Mucosa of descending colon (tissue), 3 donors: ENCODE measurements at regions not wholly inside any gene's neighbourhood (a gene's known extent, or its start where the extent isn't known, plus 50 kb on each side); places are given as distances from the start of the nearest gene placed in this dataset.

ENCODE experiments used
- ATAC-seq: fragments of 200-7000 bp; cut with Tn5 transposase; one replicate; pipeline ENCODE4 v1.9.1; 2020; ENCODE audit warnings: mild to moderate bottlenecking, moderate library complexity
- DNase-seq, 3 donors: peaks; one replicate each; pipeline ENCODE4 v3.0.0-alpha.2; 2020
- H3K36me3 ChIP-seq: fragments of 200-600 bp; one replicate; pipeline ENCODE4 v1.8.0; 2021; ENCODE audit warnings: low read depth, mild to moderate bottlenecking
- H3K4me1 ChIP-seq: fragments of 200-600 bp; one replicate; pipeline ENCODE4 v1.8.0; 2021; ENCODE audit warnings: low read depth, mild to moderate bottlenecking
- H3K4me3 ChIP-seq: fragments of 200-600 bp; one replicate; pipeline ENCODE4 v1.8.0; 2021; ENCODE audit warnings: mild to moderate bottlenecking
- H3K9me3 ChIP-seq: fragments of 200-600 bp; one replicate; pipeline ENCODE4 v1.8.0; 2021; ENCODE audit warnings: mild to moderate bottlenecking
- intact Hi-C, 2 donors: fragments of 100-400 bp; cut with DNase I in 1 of 2; cut with micrococcal nuclease in 1 of 2; formaldehyde crosslinking; loops; one replicate each; pipeline versions ENCODE4 v1.11.0 to v1.11.1; 2022; cut with DNase I, micrococcal nuclease
- TF ChIP-seq, protein P1 (sequence below): fragments of 200-600 bp; IDR thresholded peaks from one replicate; pipeline ENCODE4 v1.8.0; 2022; ENCODE audit warnings: antibody characterized with exemption, mild to moderate bottlenecking
- donor health status: DM: no; HTN: no; CAD: no; lungs with moderate emphysema.
- donor health status: DM: no; HTN: no; CAD: no.
- donor health status: DM: no; HTN: yes; CAD: no.

DNA sequence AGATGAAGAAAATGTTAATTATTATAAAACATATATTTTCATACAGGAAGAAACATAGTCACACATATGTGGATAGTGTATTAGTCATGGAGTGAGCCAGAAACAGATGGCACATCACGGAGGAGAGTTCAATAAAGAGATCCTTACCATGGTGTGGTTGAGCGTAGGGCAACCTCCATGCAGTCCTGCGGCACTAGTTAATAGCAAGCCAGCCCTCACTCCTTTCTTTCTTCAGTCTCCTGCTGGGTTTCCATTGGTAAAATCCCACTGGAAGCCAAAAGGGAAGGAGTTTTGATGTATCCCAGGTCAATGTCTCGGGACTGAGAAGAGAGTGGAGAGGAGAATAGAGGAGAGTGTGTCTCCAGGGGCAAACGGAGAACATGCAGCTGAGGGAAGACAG is 328.1 kb downstream of the NR4A2 start:
- intact Hi-C loops = no loop called here
- H3K36me3 ChIP-seq = no peaks in the 10 kb centered on the region
- ATAC-seq (no peak), DNase-seq (no peak)
- H3K4me3 ChIP-seq = no peak overlapping the region
- H3K4me1 ChIP-seq = no peaks in the 10 kb centered on the region
- no peaks in the 10 kb centered on the region for H3K9me3 ChIP-seq
- TF ChIP-seq, protein P1, sequence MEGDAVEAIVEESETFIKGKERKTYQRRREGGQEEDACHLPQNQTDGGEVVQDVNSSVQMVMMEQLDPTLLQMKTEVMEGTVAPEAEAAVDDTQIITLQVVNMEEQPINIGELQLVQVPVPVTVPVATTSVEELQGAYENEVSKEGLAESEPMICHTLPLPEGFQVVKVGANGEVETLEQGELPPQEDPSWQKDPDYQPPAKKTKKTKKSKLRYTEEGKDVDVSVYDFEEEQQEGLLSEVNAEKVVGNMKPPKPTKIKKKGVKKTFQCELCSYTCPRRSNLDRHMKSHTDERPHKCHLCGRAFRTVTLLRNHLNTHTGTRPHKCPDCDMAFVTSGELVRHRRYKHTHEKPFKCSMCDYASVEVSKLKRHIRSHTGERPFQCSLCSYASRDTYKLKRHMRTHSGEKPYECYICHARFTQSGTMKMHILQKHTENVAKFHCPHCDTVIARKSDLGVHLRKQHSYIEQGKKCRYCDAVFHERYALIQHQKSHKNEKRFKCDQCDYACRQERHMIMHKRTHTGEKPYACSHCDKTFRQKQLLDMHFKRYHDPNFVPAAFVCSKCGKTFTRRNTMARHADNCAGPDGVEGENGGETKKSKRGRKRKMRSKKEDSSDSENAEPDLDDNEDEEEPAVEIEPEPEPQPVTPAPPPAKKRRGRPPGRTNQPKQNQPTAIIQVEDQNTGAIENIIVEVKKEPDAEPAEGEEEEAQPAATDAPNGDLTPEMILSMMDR = no peak

DNA sequence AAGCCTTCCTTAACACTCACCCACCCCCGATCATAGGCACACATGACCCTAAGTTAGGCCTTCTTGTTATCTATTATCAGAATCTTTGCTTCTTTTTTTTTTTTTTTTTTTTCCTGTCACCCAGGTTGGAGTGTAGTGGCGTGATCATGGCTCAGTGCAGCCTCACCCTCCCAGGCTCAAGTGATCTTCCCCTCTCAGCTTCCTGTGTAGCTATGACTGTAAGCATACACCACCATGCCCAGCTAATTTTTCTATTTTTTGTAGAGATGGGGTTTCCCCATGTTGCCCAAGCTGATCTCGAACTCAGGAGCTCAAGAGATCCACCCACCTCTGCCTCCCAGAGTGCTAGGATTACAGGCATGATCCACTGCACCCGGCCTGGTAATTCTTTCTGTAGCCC is 328.7 kb downstream of the NR4A2 start:
- Histone ChIP-seq H3K9me3 (no peaks in the 10 kb centered on the region), H3K4me1 (no peaks in the 10 kb centered on the region), H3K36me3 (no peaks in the 10 kb centered on the region), H3K4me3 (no peak overlapping the region)
- ATAC-seq (no peak), DNase-seq (no peak)
- TF ChIP-seq, protein P1 = no peak
- intact Hi-C loops = no loop called here

DNA sequence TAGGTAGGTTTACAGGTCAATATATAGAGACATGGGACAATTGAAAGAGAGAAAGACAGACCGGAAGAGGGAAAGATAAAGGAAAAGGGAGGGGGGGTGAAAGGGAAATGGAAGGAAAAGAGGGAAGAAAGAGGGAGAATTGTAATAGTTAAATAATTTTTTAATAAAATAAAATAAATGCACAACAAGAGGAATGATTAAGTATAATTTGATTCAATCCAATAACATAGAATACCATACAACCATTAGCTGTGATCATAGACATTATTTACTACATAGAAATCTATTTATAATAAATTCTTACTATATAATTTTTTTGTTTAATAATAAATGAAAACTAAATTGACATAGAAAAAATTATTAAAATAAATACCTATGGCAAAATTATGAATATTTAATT is 330.7 kb downstream of the NR4A2 start:
- ATAC-seq = no peak
- Histone ChIP-seq H3K4me1 (no peaks in the 10 kb centered on the region), H3K4me3 (no peak overlapping the region), H3K36me3 (no peaks in the 10 kb centered on the region), H3K9me3 (no peaks in the 10 kb centered on the region)
- TF ChIP-seq, protein P1 = no peak
- DNase-seq = no peak
- intact Hi-C loops = no loop called here

DNA sequence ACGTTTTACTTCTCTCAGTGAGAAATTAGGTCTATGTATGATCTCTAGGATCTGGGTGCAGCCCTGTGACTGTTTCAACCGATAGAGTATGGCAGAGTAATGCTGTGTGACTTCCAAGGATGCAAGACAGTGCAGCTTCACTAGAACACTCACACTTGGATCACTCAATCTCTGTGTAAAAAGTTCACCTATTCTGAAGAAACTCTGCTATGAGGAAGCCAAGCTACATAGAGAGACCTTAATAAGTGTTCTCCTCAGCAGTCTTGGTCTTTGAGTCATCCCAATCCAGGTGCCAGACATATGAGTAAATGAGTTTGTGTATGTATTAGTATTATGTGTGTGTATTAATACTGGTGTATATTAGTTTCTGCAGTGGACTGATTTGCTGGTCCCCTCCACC is 335.0 kb downstream of the NR4A2 start:
- ATAC-seq (no peak), DNase-seq (no peak)
- no peak overlapping the region for H3K4me3 ChIP-seq
- H3K4me1 ChIP-seq = no peaks in the 10 kb centered on the region
- no peaks in the 10 kb centered on the region for H3K9me3 ChIP-seq
- TF ChIP-seq, protein P1 = no peak
- H3K36me3 ChIP-seq = no peaks in the 10 kb centered on the region
- intact Hi-C loops = no loop called here

DNA sequence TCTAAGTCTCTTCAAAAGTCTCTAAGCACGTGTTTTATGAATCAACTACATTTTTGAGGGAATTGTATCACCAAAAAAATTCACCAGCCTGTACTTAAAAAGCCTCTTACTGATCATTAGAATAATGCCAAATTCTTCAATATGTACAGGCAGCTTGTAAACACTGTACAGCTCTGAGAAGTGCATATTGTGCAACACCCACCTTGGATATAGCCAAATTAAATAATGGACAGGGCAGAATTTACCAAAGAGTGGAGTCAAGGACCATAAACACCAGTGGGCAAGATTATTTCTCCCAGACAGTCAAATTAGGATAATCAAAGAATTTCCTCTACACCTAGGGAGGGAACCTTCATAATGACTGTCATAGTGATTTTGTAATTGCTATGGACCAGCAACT is 338.2 kb downstream of the NR4A2 start:
- intact Hi-C loops = no loop called here
- DNase-seq (no peak), ATAC-seq (no peak)
- Histone ChIP-seq H3K36me3 (no peaks in the 10 kb centered on the region), H3K9me3 (no peaks in the 10 kb centered on the region), H3K4me1 (no peaks in the 10 kb centered on the region), H3K4me3 (no peak overlapping the region)
- TF ChIP-seq, protein P1 = no peak

DNA sequence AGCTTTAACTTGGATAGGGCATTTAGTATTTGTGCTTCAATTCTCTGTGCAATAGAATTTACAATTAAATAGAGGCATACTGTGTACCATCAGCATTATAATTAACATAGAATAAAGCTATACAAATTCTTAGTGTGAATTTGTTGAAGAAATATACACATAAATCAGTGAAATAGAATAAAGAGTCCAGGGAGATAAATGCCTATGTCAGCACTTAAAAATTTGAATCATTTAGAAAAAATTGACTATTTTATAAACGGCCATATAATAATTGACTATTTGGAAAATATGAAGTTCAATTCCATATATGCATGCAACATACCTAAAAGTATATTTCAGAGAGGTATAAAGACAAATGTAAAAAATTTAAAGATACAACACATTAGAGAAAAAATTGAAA is 348.7 kb downstream of the NR4A2 start:
- DNase-seq (no peak), ATAC-seq (no peak)
- intact Hi-C loops = no loop called here
- TF ChIP-seq, protein P1 = no peak
- Histone ChIP-seq H3K9me3 (no peaks in the 10 kb centered on the region), H3K36me3 (no peaks in the 10 kb centered on the region), H3K4me1 (no peaks in the 10 kb centered on the region), H3K4me3 (no peak overlapping the region)
